ENCODE measurements at regions not wholly inside any gene's neighbourhood (a gene's known extent, or its start where the extent isn't known, plus 50 kb on each side); places are given as distances from the start of the nearest gene placed in this dataset.

- Mint-ChIP-seq H3K27ac (ENCODE audit: low read depth) (no peak overlapping the region), H3K36me3 (ENCODE audit: insufficient read depth) (no peaks in the 10 kb centered on the region), H3K4me3 (no peak overlapping the region), H3K27me3 (no peaks in the 10 kb centered on the region), H3K9me3 (no peaks in the 10 kb centered on the region), H3K4me1 (no peaks in the 10 kb centered on the region)
- DNase-seq (ENCODE audit: low spot score in 2 of 2) (no peak), ATAC-seq (replicated peaks; ENCODE audit: extremely low read depth, poor library complexity, severe bottlenecking) (no peak)
Observed at GRCh38 chr3:159237226-159237625, 435.4 kb downstream of the MFSD1 start.

- H3K36me3 Mint-ChIP-seq (ENCODE audit: insufficient read depth) = no peaks in the 10 kb centered on the region
- H3K4me3 Mint-ChIP-seq = no peak overlapping the region
- no peak for ATAC-seq (replicated peaks; ENCODE audit: extremely low read depth, poor library complexity, severe bottlenecking)
- no peaks in the 10 kb centered on the region for H3K27me3 Mint-ChIP-seq
- no peaks in the 10 kb centered on the region for H3K9me3 Mint-ChIP-seq
- H3K4me1 Mint-ChIP-seq = no peaks in the 10 kb centered on the region
- no peak for DNase-seq (ENCODE audit: low spot score in 2 of 2)
- no peak overlapping the region for H3K27ac Mint-ChIP-seq (ENCODE audit: low read depth)
Observed at GRCh38 chr3:159238646-159239045, 436.8 kb downstream of the MFSD1 start.

GRCh38 chr3:159239059-159239458 is 437.2 kb downstream of the MFSD1 start:
- Mint-ChIP-seq H3K4me3 (no peak overlapping the region), H3K27ac (ENCODE audit: low read depth) (no peak overlapping the region), H3K36me3 (ENCODE audit: insufficient read depth) (no peaks in the 10 kb centered on the region), H3K4me1 (no peaks in the 10 kb centered on the region), H3K9me3 (no peaks in the 10 kb centered on the region), H3K27me3 (no peaks in the 10 kb centered on the region)
- DNase-seq (ENCODE audit: low spot score in 2 of 2) = no peak
- ATAC-seq (replicated peaks; ENCODE audit: extremely low read depth, poor library complexity, severe bottlenecking) = no peak

GRCh38 chr3:159244933-159245332 is 443.1 kb downstream of the MFSD1 start:
- DNase-seq (ENCODE audit: low spot score in 2 of 2) (no peak), ATAC-seq (replicated peaks; ENCODE audit: extremely low read depth, poor library complexity, severe bottlenecking) (no peak)
- no peaks in the 10 kb centered on the region for H3K27me3 Mint-ChIP-seq
- no peaks in the 10 kb centered on the region for H3K9me3 Mint-ChIP-seq
- H3K36me3 Mint-ChIP-seq (ENCODE audit: insufficient read depth) = no peaks in the 10 kb centered on the region
- no peak overlapping the region for H3K4me3 Mint-ChIP-seq
- no peak overlapping the region for H3K27ac Mint-ChIP-seq (ENCODE audit: low read depth)
- no peaks in the 10 kb centered on the region for H3K4me1 Mint-ChIP-seq

- ATAC-seq (replicated peaks; ENCODE audit: extremely low read depth, poor library complexity, severe bottlenecking) = no peak
- DNase-seq (ENCODE audit: low spot score in 2 of 2) = no peak
- Mint-ChIP-seq H3K27me3 (no peaks in the 10 kb centered on the region), H3K4me3 (no peak overlapping the region), H3K36me3 (ENCODE audit: insufficient read depth) (no peaks in the 10 kb centered on the region), H3K4me1 (no peaks in the 10 kb centered on the region), H3K9me3 (no peaks in the 10 kb centered on the region), H3K27ac (ENCODE audit: low read depth) (no peak overlapping the region)
Observed at GRCh38 chr3:159245871-159246270, 444.0 kb downstream of the MFSD1 start.

GRCh38 chr3:159246385-159246784 is 444.5 kb downstream of the MFSD1 start:
- DNase-seq (ENCODE audit: low spot score in 2 of 2) = no peak
- no peaks in the 10 kb centered on the region for H3K36me3 Mint-ChIP-seq (ENCODE audit: insufficient read depth)
- no peak overlapping the region for H3K27ac Mint-ChIP-seq (ENCODE audit: low read depth)
- no peaks in the 10 kb centered on the region for H3K27me3 Mint-ChIP-seq
- H3K9me3 Mint-ChIP-seq = no peaks in the 10 kb centered on the region
- no peaks in the 10 kb centered on the region for H3K4me1 Mint-ChIP-seq
- ATAC-seq (replicated peaks; ENCODE audit: extremely low read depth, poor library complexity, severe bottlenecking) = no peak
- H3K4me3 Mint-ChIP-seq = no peak overlapping the region

GRCh38 chr3:159249472-159250174 is 447.8 kb downstream of the MFSD1 start:
- Mint-ChIP-seq H3K4me3 (no peak overlapping the region), H3K36me3 (ENCODE audit: insufficient read depth) (no peaks in the 10 kb centered on the region), H3K4me1 (no peaks in the 10 kb centered on the region), H3K27ac (ENCODE audit: low read depth) (no peak overlapping the region), H3K9me3 (peaks cover 20% of the 10 kb centered on the region), H3K27me3 (no peaks in the 10 kb centered on the region)
- no peak for DNase-seq (ENCODE audit: low spot score in 2 of 2)
- no peak for ATAC-seq (replicated peaks; ENCODE audit: extremely low read depth, poor library complexity, severe bottlenecking)

GRCh38 chr3:159250961-159251360 is 449.1 kb downstream of the MFSD1 start:
- Mint-ChIP-seq H3K27me3 (no peaks in the 10 kb centered on the region), H3K4me1 (no peaks in the 10 kb centered on the region), H3K27ac (ENCODE audit: low read depth) (no peak overlapping the region), H3K9me3 (peaks cover 22% of the 10 kb centered on the region), H3K4me3 (no peak overlapping the region), H3K36me3 (ENCODE audit: insufficient read depth) (no peaks in the 10 kb centered on the region)
- DNase-seq (ENCODE audit: low spot score in 2 of 2) (no peak), ATAC-seq (replicated peaks; ENCODE audit: extremely low read depth, poor library complexity, severe bottlenecking) (no peak)

- no peaks in the 10 kb centered on the region for H3K4me1 Mint-ChIP-seq
- ATAC-seq (replicated peaks; ENCODE audit: extremely low read depth, poor library complexity, severe bottlenecking) = no peak
- H3K4me3 Mint-ChIP-seq = no peak overlapping the region
- peaks cover 22% of the 10 kb centered on the region for H3K9me3 Mint-ChIP-seq
- no peak for DNase-seq (ENCODE audit: low spot score in 2 of 2)
- H3K27me3 Mint-ChIP-seq = no peaks in the 10 kb centered on the region
- H3K27ac Mint-ChIP-seq (ENCODE audit: low read depth) = no peak overlapping the region
- no peaks in the 10 kb centered on the region for H3K36me3 Mint-ChIP-seq (ENCODE audit: insufficient read depth)
Observed at GRCh38 chr3:159252274-159252673, 450.4 kb downstream of the MFSD1 start.

GRCh38 chr3:159252772-159253384 is 451.0 kb downstream of the MFSD1 start:
- Mint-ChIP-seq H3K27ac (ENCODE audit: low read depth) (no peak overlapping the region), H3K4me3 (no peak overlapping the region), H3K9me3 (peaks cover 22% of the 10 kb centered on the region), H3K4me1 (no peaks in the 10 kb centered on the region), H3K27me3 (no peaks in the 10 kb centered on the region), H3K36me3 (ENCODE audit: insufficient read depth) (no peaks in the 10 kb centered on the region)
- ATAC-seq (replicated peaks; ENCODE audit: extremely low read depth, poor library complexity, severe bottlenecking) (no peak), DNase-seq (ENCODE audit: low spot score in 2 of 2) (no peak)

GRCh38 chr3:159253860-159254259 is 452.0 kb downstream of the MFSD1 start:
- ATAC-seq (replicated peaks; ENCODE audit: extremely low read depth, poor library complexity, severe bottlenecking) (no peak), DNase-seq (ENCODE audit: low spot score in 2 of 2) (no peak)
- Mint-ChIP-seq H3K9me3 (peaks cover 22% of the 10 kb centered on the region), H3K4me1 (no peaks in the 10 kb centered on the region), H3K4me3 (no peak overlapping the region), H3K27me3 (no peaks in the 10 kb centered on the region), H3K27ac (ENCODE audit: low read depth) (no peak overlapping the region), H3K36me3 (ENCODE audit: insufficient read depth) (no peaks in the 10 kb centered on the region)

- Mint-ChIP-seq H3K27me3 (no peaks in the 10 kb centered on the region), H3K9me3 (peaks cover 13% of the 10 kb centered on the region), H3K4me3 (no peak overlapping the region), H3K4me1 (no peaks in the 10 kb centered on the region), H3K36me3 (ENCODE audit: insufficient read depth) (no peaks in the 10 kb centered on the region), H3K27ac (ENCODE audit: low read depth) (no peak overlapping the region)
- DNase-seq (ENCODE audit: low spot score in 2 of 2) = no peak
- no peak for ATAC-seq (replicated peaks; ENCODE audit: extremely low read depth, poor library complexity, severe bottlenecking)
Observed at GRCh38 chr3:159257954-159258353, 456.1 kb downstream of the MFSD1 start.

- no peak for DNase-seq (ENCODE audit: low spot score in 2 of 2)
- H3K4me3 Mint-ChIP-seq = no peak overlapping the region
- no peaks in the 10 kb centered on the region for H3K36me3 Mint-ChIP-seq (ENCODE audit: insufficient read depth)
- H3K27ac Mint-ChIP-seq (ENCODE audit: low read depth) = no peak overlapping the region
- no peak for ATAC-seq (replicated peaks; ENCODE audit: extremely low read depth, poor library complexity, severe bottlenecking)
- peaks cover 5% of the 10 kb centered on the region for H3K9me3 Mint-ChIP-seq
- no peaks in the 10 kb centered on the region for H3K4me1 Mint-ChIP-seq
- H3K27me3 Mint-ChIP-seq = no peaks in the 10 kb centered on the region
Observed at GRCh38 chr3:159258934-159259333, 457.1 kb downstream of the MFSD1 start.

Data from central memory CD8-positive, alpha-beta T cell (primary cell).